SU-DHL-6 (cell line): ENCODE measurements at regions not wholly inside any gene's neighbourhood (a gene's known extent, or its start where the extent isn't known, plus 50 kb on each side); places are given as distances from the start of the nearest gene placed in this dataset.

Experiments
- H2AFZ ChIP-seq: fragments of 200-600 bp; sonication (generic); 2 replicates; pipeline ENCODE4 v1.6.1; 2014; ENCODE audit warnings: low read depth, mild to moderate bottlenecking, moderate library complexity, mixed read lengths, antibody characterized with exemption, low read length; ENCODE audit not compliant: severe bottlenecking
- H3F3A ChIP-seq: fragments of 200-600 bp; shearing (Covaris generic); 2 replicates; pipeline ENCODE4 v1.6.0; 2016; ENCODE audit warnings: antibody characterized with exemption, mild to moderate bottlenecking; ENCODE audit not compliant: insufficient read depth
- H3K27ac ChIP-seq: fragments of 200-600 bp; sonication (generic); 2 replicates; pipeline ENCODE4 v1.5.1; 2016; ENCODE audit warnings: low read depth, mild to moderate bottlenecking, low read length, moderate library complexity, mixed read lengths
- H3K27me3 ChIP-seq: fragments of 200-600 bp; sonication (generic), shearing (Covaris generic); 2 replicates; pipeline ENCODE4 v1.6.0; 2014; ENCODE audit warnings: mild to moderate bottlenecking, low read length
- H3K36me3 ChIP-seq: fragments of 200-600 bp; sonication (generic); 2 replicates; pipeline ENCODE4 v1.6.1; 2014; ENCODE audit warnings: mild to moderate bottlenecking, low read length, mixed read lengths
- H3K4me2 ChIP-seq: fragments of 300-600, 200-600 bp; shearing (Covaris generic), sonication (generic); 2 replicates; pipeline ENCODE4 v1.6.0; 2014; ENCODE audit warnings: low read length, low read depth, mild to moderate bottlenecking; ENCODE audit not compliant: poor library complexity, severe bottlenecking
- H3K4me3 ChIP-seq: fragments of 200-600 bp; sonication (generic); 2 replicates; pipeline ENCODE4 v1.5.1; 2014; ENCODE audit warnings: antibody characterized with exemption, low read length, mild to moderate bottlenecking, mixed read lengths; ENCODE audit not compliant: insufficient read depth, poor library complexity, severe bottlenecking
- H3K79me2 ChIP-seq: fragments of 200-600 bp; sonication (generic); 2 replicates; pipeline ENCODE4 v1.6.1; 2014; ENCODE audit warnings: mild to moderate bottlenecking, low read length, moderate library complexity; ENCODE audit not compliant: insufficient read depth
- H3K9ac ChIP-seq: fragments of 200-600 bp; sonication (generic); 2 replicates; pipeline ENCODE4 v1.7.0; 2014; ENCODE audit warnings: mild to moderate bottlenecking, low read length
- H3K9me2 ChIP-seq: fragments of 200-600 bp; sonication (generic); replicated peaks from 2 replicates; pipeline ENCODE4 v1.6.1; 2014; ENCODE audit warnings: low read length; ENCODE audit not compliant: insufficient read depth
- H3K9me3 ChIP-seq: fragments of 200-600 bp; sonication (generic); 2 replicates; pipeline ENCODE4 v1.6.1; 2014; ENCODE audit warnings: low read length, mixed read lengths; ENCODE audit not compliant: insufficient read depth
- H4K20me1 ChIP-seq: fragments of 200-600 bp; sonication (generic); 2 replicates; pipeline ENCODE4 v1.6.1; 2014; ENCODE audit warnings: low read depth, mild to moderate bottlenecking, antibody characterized with exemption, low read length, moderate library complexity, mixed read lengths
- CTCF ChIP-seq: fragments of 200-600 bp; sonication (generic); IDR thresholded peaks from one replicate; pipeline ENCODE4 v1.5.1; 2017; ENCODE audit warnings: antibody characterized with exemption, mild to moderate bottlenecking, low read length, moderate library complexity; ENCODE audit not compliant: insufficient read depth, poor library complexity, severe bottlenecking
- EZH2phosphoT487 ChIP-seq: fragments of 200-600 bp; sonication (generic), shearing (Covaris generic); conservative IDR thresholded peaks from 2 replicates; pipeline ENCODE4 v1.6.1; 2018; ENCODE audit warnings: mild to moderate bottlenecking, antibody characterized with exemption, low read length, moderate library complexity, mixed read lengths

GRCh38 chr14:84087986-84088531, 1441.9 kb upstream of the FLRT2 start:
- Histone ChIP-seq H3K9me2 (no peaks in the 10 kb centered on the region), H3K4me2 (no peak overlapping the region), H2AFZ (no peak overlapping the region), H3K9ac (no peak overlapping the region), H3K79me2 (no peaks in the 10 kb centered on the region), H3K27ac (no peak overlapping the region), H3K27me3 (no peaks in the 10 kb centered on the region), H3K36me3 (no peaks in the 10 kb centered on the region), H3K9me3 (no peaks in the 10 kb centered on the region), H3K4me3 (no peak overlapping the region), H3F3A (no peaks in the 10 kb centered on the region), H4K20me1 (no peaks in the 10 kb centered on the region)
- TF ChIP-seq EZH2phosphoT487 (no peak), CTCF (no peak)

GRCh38 chr14:84090837-84091236, 1439.1 kb upstream of the FLRT2 start:
- Histone ChIP-seq H3K4me2 (no peak overlapping the region), H3K4me3 (no peak overlapping the region), H3K9me3 (no peaks in the 10 kb centered on the region), H3F3A (no peaks in the 10 kb centered on the region), H3K27me3 (no peaks in the 10 kb centered on the region), H2AFZ (no peak overlapping the region), H3K27ac (no peak overlapping the region), H3K9ac (no peak overlapping the region), H4K20me1 (no peaks in the 10 kb centered on the region), H3K79me2 (no peaks in the 10 kb centered on the region), H3K36me3 (no peaks in the 10 kb centered on the region), H3K9me2 (no peaks in the 10 kb centered on the region)
- no peak for TF ChIP-seq EZH2phosphoT487
- no peak for TF ChIP-seq CTCF

GRCh38 chr14:84095681-84096080, 1434.3 kb upstream of the FLRT2 start:
- H3K9ac ChIP-seq = no peak overlapping the region

More at GRCh38 chr14:84095681-84096080, 1434.3 kb upstream of the FLRT2 start:
- Histone ChIP-seq H3K27ac (no peak overlapping the region), H3K4me3 (no peak overlapping the region), H3K36me3 (no peaks in the 10 kb centered on the region), H3K4me2 (no peak overlapping the region), H3K27me3 (no peaks in the 10 kb centered on the region), H3K9me3 (no peaks in the 10 kb centered on the region), H2AFZ (no peak overlapping the region), H3K79me2 (no peaks in the 10 kb centered on the region), H3K9me2 (no peaks in the 10 kb centered on the region), H4K20me1 (no peaks in the 10 kb centered on the region), H3F3A (no peaks in the 10 kb centered on the region)
- TF ChIP-seq EZH2phosphoT487 (no peak), CTCF (no peak)
